MM.1S (cell line): ENCODE measurements at regions not wholly inside any gene's neighbourhood (a gene's known extent, or its start where the extent isn't known, plus 50 kb on each side); places are given as distances from the start of the nearest gene placed in this dataset.

Experiments used
- DNase-seq: peaks from one replicate; pipeline ENCODE4 v3.0.0-alpha.2; 2015
- H2AFZ ChIP-seq: fragments of 300-600 bp; sonication (generic); 2 replicates; pipeline ENCODE4 v1.6.0; 2016; ENCODE audit warnings: antibody characterized with exemption, low read length
- H3F3A ChIP-seq: fragments of 300-600 bp; sonication (generic); 2 replicates; pipeline ENCODE4 v1.6.1; 2016; ENCODE audit warnings: mild to moderate bottlenecking, antibody characterized with exemption, low read length, moderate library complexity, mixed read lengths; ENCODE audit not compliant: insufficient read depth
- H3K27ac ChIP-seq: fragments of 300-600 bp; sonication (generic); 2 replicates; pipeline ENCODE4 v1.5.1; 2016; ENCODE audit warnings: mild to moderate bottlenecking, low read length
- H3K27me3 ChIP-seq: fragments of 300-600 bp; sonication (generic); replicated peaks from 2 replicates; pipeline ENCODE4 v1.6.0; 2016; ENCODE audit warnings: low read length; ENCODE audit not compliant: insufficient read depth
- H3K36me3 ChIP-seq: fragments of 300-600 bp; sonication (generic); replicated peaks from 2 replicates; pipeline ENCODE4 v1.6.1; 2016; ENCODE audit warnings: mild to moderate bottlenecking, low read length, mixed read lengths; ENCODE audit not compliant: insufficient read depth
- H3K4me1 ChIP-seq: fragments of 300-600 bp; sonication (generic); 2 replicates; pipeline ENCODE4 v1.6.1; 2016; ENCODE audit warnings: low read length, mixed read lengths
- H3K4me2 ChIP-seq: fragments of 300-600 bp; sonication (generic); 2 replicates; pipeline ENCODE4 v1.6.0; 2016; ENCODE audit warnings: low read depth, low read length
- H3K4me3 ChIP-seq: fragments of 300-600 bp; sonication (generic); 2 replicates; pipeline ENCODE4 v1.5.1; 2016; ENCODE audit warnings: low read length, mixed read lengths
- H3K79me2 ChIP-seq: fragments of 300-600 bp; sonication (generic); 2 replicates; pipeline ENCODE4 v1.6.1; 2016; ENCODE audit warnings: mixed run types, low read length, mixed read lengths
- H3K9ac ChIP-seq: fragments of 300-600 bp; sonication (generic); 2 replicates; pipeline ENCODE4 v1.6.1; 2016; ENCODE audit warnings: low read length, mixed read lengths
- H3K9me2 ChIP-seq: fragments of 300-600 bp; sonication (generic); replicated peaks from 2 replicates; pipeline ENCODE4 v1.6.1; 2016; ENCODE audit warnings: mild to moderate bottlenecking, low read length, mixed read lengths; ENCODE audit not compliant: insufficient read depth
- H3K9me3 ChIP-seq: fragments of 300-600 bp; sonication (generic); replicated peaks from 2 replicates; pipeline ENCODE4 v1.6.1; 2016; ENCODE audit warnings: mild to moderate bottlenecking, low read length, mixed read lengths; ENCODE audit not compliant: insufficient read depth
- H4K20me1 ChIP-seq: fragments of 300-600 bp; sonication (generic); 2 replicates; pipeline ENCODE4 v1.6.1; 2016; ENCODE audit warnings: mild to moderate bottlenecking, low read length, moderate library complexity, mixed read lengths; ENCODE audit not compliant: insufficient read depth
- CTCF ChIP-seq: fragments of 300-600 bp; sonication (generic); IDR thresholded peaks from 2 replicates; pipeline ENCODE4 v1.5.1; 2016; ENCODE audit warnings: antibody characterized with exemption, low read length, mixed read lengths
- EZH2 ChIP-seq: fragments of 300-600 bp; sonication (generic); optimal IDR thresholded peaks from 2 replicates; pipeline ENCODE3; 2017; ENCODE audit warnings: low read depth, mild to moderate bottlenecking, antibody characterized with exemption, low read length, mixed read lengths
- EZH2phosphoT487 ChIP-seq: fragments of 300-600 bp; sonication (generic); IDR thresholded peaks from 2 replicates; pipeline ENCODE4 v1.6.1; 2018; ENCODE audit warnings: antibody characterized with exemption, low read length

- Histone ChIP-seq H3K9ac (no peak overlapping the region), H3K4me2 (no peak overlapping the region), H3K4me1 (no peaks in the 10 kb centered on the region), H3F3A (no peaks in the 10 kb centered on the region), H3K27me3 (no peaks in the 10 kb centered on the region), H3K9me3 (no peaks in the 10 kb centered on the region), H3K27ac (no peak overlapping the region), H3K4me3 (no peak overlapping the region), H3K79me2 (no peaks in the 10 kb centered on the region), H4K20me1 (no peaks in the 10 kb centered on the region), H3K9me2 (no peaks in the 10 kb centered on the region), H3K36me3 (no peaks in the 10 kb centered on the region), H2AFZ (no peak overlapping the region)
- TF ChIP-seq EZH2 (no peak), EZH2phosphoT487 (no peak), CTCF (no peak)
- no peak for DNase-seq
Measured at GRCh38 chr5:30908356-30908755, 285.1 kb upstream of the CDH6 start.

GRCh38 chr5:30900367-30900766, 293.1 kb upstream of the CDH6 start:
- Histone ChIP-seq H3K27ac (no peak overlapping the region), H3F3A (no peaks in the 10 kb centered on the region), H3K4me3 (no peak overlapping the region), H4K20me1 (no peaks in the 10 kb centered on the region), H2AFZ (no peak overlapping the region), H3K4me1 (no peaks in the 10 kb centered on the region), H3K36me3 (no peaks in the 10 kb centered on the region), H3K9me3 (no peaks in the 10 kb centered on the region), H3K9ac (no peak overlapping the region), H3K9me2 (no peaks in the 10 kb centered on the region), H3K79me2 (no peaks in the 10 kb centered on the region), H3K4me2 (no peak overlapping the region), H3K27me3 (no peaks in the 10 kb centered on the region)
- no peak for DNase-seq
- TF ChIP-seq CTCF (no peak), EZH2 (no peak), EZH2phosphoT487 (no peak)

- DNase-seq = no peak
- Histone ChIP-seq H3K9me3 (no peaks in the 10 kb centered on the region), H3K9ac (no peak overlapping the region), H3K4me3 (no peak overlapping the region), H3K27ac (no peak overlapping the region), H3K27me3 (no peaks in the 10 kb centered on the region), H3F3A (no peaks in the 10 kb centered on the region), H2AFZ (no peak overlapping the region), H3K79me2 (no peaks in the 10 kb centered on the region), H3K36me3 (no peaks in the 10 kb centered on the region), H3K4me2 (no peak overlapping the region), H4K20me1 (no peaks in the 10 kb centered on the region), H3K4me1 (no peaks in the 10 kb centered on the region), H3K9me2 (no peaks in the 10 kb centered on the region)
- no peak for TF ChIP-seq CTCF
- TF ChIP-seq EZH2phosphoT487 = no peak
- TF ChIP-seq EZH2 = no peak
Measured at GRCh38 chr5:30894811-30895210, 298.7 kb upstream of the CDH6 start.
